Ishikawa (cell line): ENCODE measurements at regions not wholly inside any gene's neighbourhood (a gene's known extent, or its start where the extent isn't known, plus 50 kb on each side); places are given as distances from the start of the nearest gene placed in this dataset.

Experiments
- CEBPB ChIP-seq: IDR thresholded peaks from 2 replicates; pipeline ENCODE4 v1.6.1; 2012
- EP300 ChIP-seq: IDR thresholded peaks from 2 replicates; pipeline ENCODE4 v1.6.1; 2012; ENCODE audit warnings: borderline replicate concordance
- FOXM1 ChIP-seq: IDR thresholded peaks from 2 replicates; pipeline ENCODE4 v1.6.1; 2012; ENCODE audit warnings: low read depth, borderline replicate concordance
- MAX ChIP-seq: IDR thresholded peaks from 2 replicates; pipeline ENCODE4 v1.6.1; 2012
- RAD21 ChIP-seq: IDR thresholded peaks from 2 replicates; pipeline ENCODE4 v1.6.1; 2012; ENCODE audit warnings: low read depth
- REST ChIP-seq: IDR thresholded peaks from 2 replicates; pipeline ENCODE4 v1.6.1; 2012; ENCODE audit warnings: low read depth, mild to moderate bottlenecking
- TAF1 ChIP-seq: IDR thresholded peaks from 2 replicates; pipeline ENCODE4 v1.6.1; 2012; ENCODE audit warnings: low read depth, mild to moderate bottlenecking
- TCF12 ChIP-seq: IDR thresholded peaks from 2 replicates; pipeline ENCODE4 v1.6.1; 2012; ENCODE audit warnings: low read depth
- TEAD4 ChIP-seq: IDR thresholded peaks from 2 replicates; pipeline ENCODE4 v1.6.1; 2012
- USF1 ChIP-seq: IDR thresholded peaks from 2 replicates; pipeline ENCODE4 v1.6.1; 2012
- YY1 ChIP-seq: IDR thresholded peaks from 2 replicates; pipeline ENCODE4 v1.6.1; 2012; ENCODE audit warnings: low read depth
- ZBTB7A ChIP-seq: IDR thresholded peaks from 2 replicates; pipeline ENCODE4 v1.6.1; 2012; ENCODE audit warnings: low read depth

GRCh38 chr18:59767732-59768131, 70.5 kb upstream of the CCBE1 start:
- TF ChIP-seq TEAD4 (no peak), EP300 (no peak), YY1 (no peak), USF1 (no peak), TAF1 (no peak), RAD21 (no peak), MAX (no peak), FOXM1 (no peak), REST (no peak), CEBPB (no peak), TCF12 (no peak), ZBTB7A (no peak)
